HEK293 (cell line): ENCODE measurements at regions not wholly inside any gene's neighbourhood (a gene's known extent, or its start where the extent isn't known, plus 50 kb on each side); places are given as distances from the start of the nearest gene placed in this dataset.

Experiments used
- BCL11A ChIP-seq: fragments of 450-650 bp; formaldehyde crosslinking; IDR thresholded peaks from 2 replicates; pipeline ENCODE4 v1.5.1; 2016; ENCODE audit warnings: low read depth, missing biosample characterization, missing genetic modification characterization
- ZNF555 ChIP-seq: fragments of 450-650 bp; formaldehyde crosslinking; conservative IDR thresholded peaks from 2 replicates; pipeline ENCODE4 v1.5.1; 2017; ENCODE audit warnings: missing biosample characterization, mild to moderate bottlenecking, missing genetic modification characterization, inconsistent platforms

DNA sequence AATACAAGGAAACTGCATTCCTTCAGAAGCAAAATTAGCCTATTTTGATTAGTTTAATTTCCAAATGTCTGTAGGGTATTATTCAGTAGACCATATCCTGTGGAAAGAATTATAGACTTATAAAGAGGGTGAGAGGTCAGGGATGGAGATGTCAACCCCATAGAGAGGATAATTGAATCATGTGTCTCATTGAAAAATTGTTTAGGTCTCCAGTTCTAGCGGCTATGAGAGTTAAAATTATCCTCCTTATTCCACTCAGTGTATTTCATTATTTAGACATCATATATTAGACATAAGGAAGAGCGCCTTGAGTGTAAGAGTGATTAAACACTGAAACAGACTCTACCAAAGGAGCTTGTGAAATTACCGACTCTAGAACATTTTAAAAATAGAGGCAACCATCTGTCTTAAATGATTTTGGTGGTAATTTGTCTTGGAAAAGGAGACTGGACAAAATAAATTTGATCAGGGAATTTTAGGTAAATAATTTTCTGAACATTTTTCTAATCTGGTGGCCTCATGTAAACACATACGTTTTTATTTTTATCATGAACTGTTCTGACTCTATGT is 654.4 kb upstream of the TENM3 start:
- TF ChIP-seq BCL11A (tag by site-specific recombination): no peak
- TF ChIP-seq ZNF555 (tag by site-specific recombination): no peak
